Activated naive CD4-positive, alpha-beta T cell treated with anti-CD3 and anti-CD28 coated beads, Interleukin-2, amount 50 U/mL, for 72 hours (primary cell): ENCODE measurements at regions not wholly inside any gene's neighbourhood (a gene's known extent, or its start where the extent isn't known, plus 50 kb on each side); places are given as distances from the start of the nearest gene placed in this dataset.

ENCODE experiments used
- ATAC-seq, 2 donors: fragments of 150-1000 bp; cut with Tn5 transposase; 2 replicates each; pipeline ENCODE4 v1.10.0; 2021; ENCODE audit warnings: mild to moderate bottlenecking in 2 of 2, moderate library complexity in 2 of 2
- DNase-seq, 2 donors: peaks; one replicate each; pipeline ENCODE4 v3.0.0; 2021 to 2022; ENCODE audit warnings: low spot score in 2 of 2
- H3K27ac Mint-ChIP-seq, 2 donors: one replicate each; pipeline ENCODE4 v1.8.0; 2022; ENCODE audit warnings: mild to moderate bottlenecking in 2 of 2, mixed read lengths in 2 of 2
- H3K36me3 Mint-ChIP-seq, 2 donors: one replicate each; pipeline ENCODE4 v1.8.0; 2022; ENCODE audit warnings: mixed read lengths in 2 of 2
- H3K9me3 Mint-ChIP-seq, 2 donors: one replicate each; pipeline ENCODE4 v1.8.0; 2022; ENCODE audit warnings: mixed read lengths in 2 of 2

GRCh38 chr11:80816966-80817365 is 1376.1 kb upstream of the TENM4 start:
- no peak for ATAC-seq
- H3K9me3 Mint-ChIP-seq: peaks cover 17% of the 10 kb centered on the region in 2 donors
- H3K36me3 Mint-ChIP-seq: no peaks in the 10 kb centered on the region
- DNase-seq: no peak
- H3K27ac Mint-ChIP-seq: peak overlapping the region in 1 of 2 donors; percentile 40

- Mint-ChIP-seq H3K9me3 (peaks cover 17% of the 10 kb centered on the region in 2 donors), H3K36me3 (no peaks in the 10 kb centered on the region), H3K27ac (no peak overlapping the region)
- ATAC-seq (peak in 1 of 2 donors; percentile 40), DNase-seq (no peak)
Observed at GRCh38 chr11:80816454-80816847, 1375.6 kb upstream of the TENM4 start.

GRCh38 chr11:80815752-80816453 is 1375.1 kb upstream of the TENM4 start:
- DNase-seq (no peak), ATAC-seq (peak in 1 of 2 donors; percentile 76)
- Mint-ChIP-seq H3K36me3 (no peaks in the 10 kb centered on the region), H3K27ac (no peak overlapping the region), H3K9me3 (peaks cover 17 to 22% of the 10 kb centered on the region in 2 donors)

GRCh38 chr11:80814813-80815212 is 1374.0 kb upstream of the TENM4 start:
- ATAC-seq (no peak), DNase-seq (no peak)
- Mint-ChIP-seq H3K27ac (no peak overlapping the region), H3K36me3 (no peaks in the 10 kb centered on the region), H3K9me3 (peaks cover 17 to 23% of the 10 kb centered on the region in 2 donors)

GRCh38 chr11:80810695-80811094 is 1369.9 kb upstream of the TENM4 start:
- no peaks in the 10 kb centered on the region for H3K36me3 Mint-ChIP-seq
- ATAC-seq: no peak
- H3K27ac Mint-ChIP-seq: no peak overlapping the region
- DNase-seq: no peak
- peaks cover 4 to 14% of the 10 kb centered on the region in 2 donors for H3K9me3 Mint-ChIP-seq

- no peak overlapping the region for H3K27ac Mint-ChIP-seq
- peaks cover 11% of the 10 kb centered on the region in 2 donors for H3K36me3 Mint-ChIP-seq
- peaks cover 23 to 28% of the 10 kb centered on the region in 2 donors for H3K9me3 Mint-ChIP-seq
- no peak for DNase-seq
- ATAC-seq: no peak
Observed at GRCh38 chr11:80798174-80798573, 1357.3 kb upstream of the TENM4 start.

- ATAC-seq (no peak), DNase-seq (no peak)
- Mint-ChIP-seq H3K9me3 (peaks cover 20 to 27% of the 10 kb centered on the region in 2 donors), H3K36me3 (no peaks in the 10 kb centered on the region), H3K27ac (no peak overlapping the region)
Observed at GRCh38 chr11:80783561-80783960, 1342.7 kb upstream of the TENM4 start.

GRCh38 chr11:80782135-80782885 is 1341.5 kb upstream of the TENM4 start:
- DNase-seq (no peak), ATAC-seq (no peak)
- Mint-ChIP-seq H3K27ac (no peak overlapping the region), H3K36me3 (no peaks in the 10 kb centered on the region), H3K9me3 (peaks cover 22 to 30% of the 10 kb centered on the region in 2 donors)

GRCh38 chr11:80779905-80780605 is 1339.2 kb upstream of the TENM4 start:
- Mint-ChIP-seq H3K36me3 (no peaks in the 10 kb centered on the region), H3K9me3 (peaks cover 17 to 21% of the 10 kb centered on the region in 2 donors), H3K27ac (no peak overlapping the region)
- ATAC-seq (no peak), DNase-seq (no peak)

- no peaks in the 10 kb centered on the region for H3K36me3 Mint-ChIP-seq
- DNase-seq (no peak), ATAC-seq (no peak)
- H3K27ac Mint-ChIP-seq: no peak overlapping the region
- peaks cover 18 to 21% of the 10 kb centered on the region in 2 donors for H3K9me3 Mint-ChIP-seq
Observed at GRCh38 chr11:80778941-80779340, 1338.1 kb upstream of the TENM4 start.

GRCh38 chr11:80778432-80778831 is 1337.6 kb upstream of the TENM4 start:
- Mint-ChIP-seq H3K27ac (no peak overlapping the region), H3K9me3 (peaks cover 20 to 22% of the 10 kb centered on the region in 2 donors), H3K36me3 (no peaks in the 10 kb centered on the region)
- no peak for ATAC-seq
- DNase-seq: no peak

- H3K36me3 Mint-ChIP-seq: no peaks in the 10 kb centered on the region
- H3K9me3 Mint-ChIP-seq: peaks cover 27 to 34% of the 10 kb centered on the region in 2 donors
- no peak overlapping the region for H3K27ac Mint-ChIP-seq
- ATAC-seq (no peak), DNase-seq (no peak)
Observed at GRCh38 chr11:80773919-80774318, 1333.1 kb upstream of the TENM4 start.

- DNase-seq: no peak
- no peaks in the 10 kb centered on the region for H3K36me3 Mint-ChIP-seq
- H3K27ac Mint-ChIP-seq: no peak overlapping the region
- peaks cover 21 to 40% of the 10 kb centered on the region in 2 donors for H3K9me3 Mint-ChIP-seq
- no peak for ATAC-seq
Observed at GRCh38 chr11:80771017-80771416, 1330.2 kb upstream of the TENM4 start.

GRCh38 chr11:80758787-80759186 is 1318.0 kb upstream of the TENM4 start:
- no peak for ATAC-seq
- H3K9me3 Mint-ChIP-seq: peaks cover 9 to 14% of the 10 kb centered on the region in 2 donors
- no peak for DNase-seq
- no peaks in the 10 kb centered on the region for H3K36me3 Mint-ChIP-seq
- no peak overlapping the region for H3K27ac Mint-ChIP-seq

GRCh38 chr11:80748207-80748925 is 1307.5 kb upstream of the TENM4 start:
- Mint-ChIP-seq H3K27ac (no peak overlapping the region), H3K9me3 (peaks cover 14 to 15% of the 10 kb centered on the region in 2 donors), H3K36me3 (no peaks in the 10 kb centered on the region)
- DNase-seq (no peak), ATAC-seq (no peak)

- no peaks in the 10 kb centered on the region for H3K36me3 Mint-ChIP-seq
- peaks cover 15 to 22% of the 10 kb centered on the region in 2 donors for H3K9me3 Mint-ChIP-seq
- DNase-seq: no peak
- no peak for ATAC-seq
- no peak overlapping the region for H3K27ac Mint-ChIP-seq
Observed at GRCh38 chr11:80746300-80746699, 1305.5 kb upstream of the TENM4 start.

- Mint-ChIP-seq H3K9me3 (peaks cover 14 to 22% of the 10 kb centered on the region in 2 donors), H3K27ac (no peak overlapping the region), H3K36me3 (no peaks in the 10 kb centered on the region)
- no peak for DNase-seq
- ATAC-seq: no peak
Observed at GRCh38 chr11:80745416-80745815, 1304.6 kb upstream of the TENM4 start.
